H1 (cell line): ENCODE measurements at regions not wholly inside any gene's neighbourhood (a gene's known extent, or its start where the extent isn't known, plus 50 kb on each side); places are given as distances from the start of the nearest gene placed in this dataset.

ENCODE experiments used
- CTCF ChIA-PET: fragments of 300-600 bp; sonication (Branson Sonifier 250); formaldehyde crosslinking; loops from one replicate; lab custom pipeline; 2021; ENCODE audit not compliant: partially characterized antibody; lab: Charles Lee
- POLR2A ChIA-PET: fragments of 300-600 bp; sonication (Branson Sonifier 250); formaldehyde crosslinking; loops from one replicate; lab custom pipeline; 2021; ENCODE audit warnings: inconsistent platforms; ENCODE audit not compliant: partially characterized antibody; lab: Charles Lee
- DNase-seq, 2 experiments: peaks; one replicate each; pipeline versions ENCODE4 v3.0.0 to v3.0.0-alpha.2; 2010 to 2022; ENCODE audit warnings: low spot score in 2 of 2, low read depth in 1 of 2, mixed read lengths in 1 of 2
- FAIRE-seq: peaks from 2 replicates; lab custom pipeline; 2011; peaks lifted over from hg19 to GRCh38; lab: Jason Lieb, UNC
- H2AFZ ChIP-seq: 2 replicates; pipeline ENCODE4 v1.8.1; 2012; ENCODE audit warnings: low read length, inconsistent platforms
- H2AK5ac ChIP-seq: 2 replicates; pipeline ENCODE4 v1.6.1; 2013; ENCODE audit warnings: low read depth, low read length
- H2BK120ac ChIP-seq: replicated peaks from 2 replicates; pipeline ENCODE3; 2013; ENCODE audit warnings: low read depth, low read length, inconsistent platforms
- H2BK12ac ChIP-seq: 2 replicates; pipeline ENCODE4 v1.6.1; 2013; ENCODE audit warnings: low read depth, low read length
- H2BK15ac ChIP-seq: 2 replicates; pipeline ENCODE4 v1.6.1; 2013; ENCODE audit warnings: low read length
- H2BK20ac ChIP-seq: 2 replicates; pipeline ENCODE4 v1.6.1; 2013; ENCODE audit warnings: low read length
- H2BK5ac ChIP-seq: 2 replicates; pipeline ENCODE4 v1.6.1; 2013; ENCODE audit warnings: low read depth, low read length
- H3K14ac ChIP-seq: 2 replicates; pipeline ENCODE4 v1.6.1; 2013; ENCODE audit warnings: inconsistent platforms; ENCODE audit not compliant: insufficient read length
- H3K18ac ChIP-seq: 2 replicates; pipeline ENCODE4 v1.6.1; 2013; ENCODE audit warnings: low read length; ENCODE audit errors: extremely low read depth
- H3K23ac ChIP-seq: 2 replicates; pipeline ENCODE4 v1.6.1; 2013; ENCODE audit warnings: inconsistent platforms; ENCODE audit not compliant: insufficient read length
- H3K23me2 ChIP-seq: 2 replicates; pipeline ENCODE4 v1.6.1; 2013; ENCODE audit warnings: low read depth, low read length
- H3K27ac ChIP-seq: 2 replicates; pipeline ENCODE4 v1.6.1; 2011; ENCODE audit warnings: low read depth, low read length, inconsistent platforms
- H3K27me3 ChIP-seq, 4 experiments: replicated peaks in 1 of 4; 1 replicate in 1 of 4; 2 replicates in 3 of 4; pipeline versions ENCODE4 v1.6.1 to v1.8.1; 2011 to 2013; ENCODE audit warnings: low read length in 3 of 4, mild to moderate bottlenecking in 3 of 4, inconsistent platforms in 2 of 4, mixed read lengths in 2 of 4, moderate library complexity in 1 of 4; ENCODE audit not compliant: control insufficient read depth in 3 of 4, insufficient read depth in 3 of 4; ENCODE audit errors: extremely low read depth in 1 of 4
- H3K36me3 ChIP-seq, 4 experiments: 2 replicates each; pipeline versions ENCODE4 v1.6.1 to v1.8.1; 2011 to 2013; ENCODE audit warnings: mild to moderate bottlenecking in 4 of 4, low read length in 3 of 4, moderate library complexity in 2 of 4, control low read depth in 1 of 4, inconsistent platforms in 1 of 4; ENCODE audit not compliant: insufficient read depth in 4 of 4, control insufficient read depth in 2 of 4
- H3K4ac ChIP-seq: replicated peaks from 2 replicates; pipeline ENCODE3; 2013; ENCODE audit warnings: low read length, low read depth, mixed read lengths, inconsistent platforms; ENCODE audit not compliant: insufficient read length
- H3K4me1 ChIP-seq, 4 experiments: replicated peaks in 1 of 4; 1 replicate in 1 of 4; 2 replicates in 3 of 4; pipeline versions ENCODE4 v1.6.1 to v1.8.1; 2011 to 2013; ENCODE audit warnings: low read length in 3 of 4, inconsistent platforms in 2 of 4, mixed read lengths in 1 of 4; ENCODE audit not compliant: insufficient read depth in 4 of 4, control insufficient read depth in 3 of 4
- H3K4me2 ChIP-seq, 2 experiments: 2 replicates each; pipeline versions ENCODE4 v1.6.1 to v1.8.1; 2011 to 2013; ENCODE audit warnings: low read depth in 2 of 2, low read length in 2 of 2, control low read depth in 1 of 2, inconsistent platforms in 1 of 2, mild to moderate bottlenecking in 1 of 2; ENCODE audit not compliant: insufficient read depth in 1 of 2
- H3K4me3 ChIP-seq, 4 experiments: fragments of 200-600, 300-600 bp in 1 of 4; sonication (generic), shearing (Covaris generic), sonication (Bioruptor Twin) in 1 of 4; 2 replicates each; pipeline versions ENCODE4 v1.5.1 to v1.8.1; 2011 to 2016; ENCODE audit warnings: low read length in 4 of 4, low read depth in 3 of 4, control low read depth in 2 of 4, inconsistent platforms in 2 of 4, mild to moderate bottlenecking in 2 of 4, mixed read lengths in 1 of 4, moderate library complexity in 1 of 4; ENCODE audit not compliant: insufficient read depth in 2 of 4; ENCODE audit errors: extremely low read depth in 1 of 4
- H3K56ac ChIP-seq: replicated peaks from 2 replicates; pipeline ENCODE3; 2013; ENCODE audit warnings: low read depth, mild to moderate bottlenecking, mixed read lengths, low read length, inconsistent platforms; ENCODE audit not compliant: insufficient read length
- H3K79me1 ChIP-seq: 2 replicates; pipeline ENCODE4 v1.6.1; 2013; ENCODE audit warnings: low read depth, low read length, control low read depth
- H3K79me2 ChIP-seq, 2 experiments: 2 replicates each; pipeline versions ENCODE4 v1.6.1 to v1.8.1; 2012 to 2013; ENCODE audit warnings: low read length in 2 of 2, mild to moderate bottlenecking in 2 of 2, inconsistent platforms in 1 of 2; ENCODE audit not compliant: insufficient read depth in 2 of 2, control insufficient read depth in 1 of 2
- H3K9ac ChIP-seq, 4 experiments: replicated peaks in 1 of 4; 1 replicate in 1 of 4; 2 replicates in 3 of 4; pipeline versions ENCODE4 v1.6.1 to v1.8.1; 2011 to 2013; ENCODE audit warnings: low read depth in 3 of 4, low read length in 3 of 4, control low read depth in 2 of 4, mild to moderate bottlenecking in 2 of 4, moderate library complexity in 2 of 4, inconsistent platforms in 1 of 4; ENCODE audit errors: extremely low read depth in 1 of 4
- H3K9me3 ChIP-seq, 2 experiments: 2 replicates each; pipeline versions ENCODE4 v1.6.1 to v1.8.1; 2012 to 2013; ENCODE audit warnings: mild to moderate bottlenecking in 2 of 2, moderate library complexity in 2 of 2, control low read depth in 1 of 2, inconsistent platforms in 1 of 2, low read depth in 1 of 2, low read length in 1 of 2, mixed read lengths in 1 of 2; ENCODE audit not compliant: insufficient read depth in 2 of 2
- H4K20me1 ChIP-seq, 2 experiments: replicated peaks in 1 of 2; 2 replicates each; pipeline versions ENCODE3 to v1.8.1; 2011 to 2013; ENCODE audit warnings: inconsistent platforms in 2 of 2, low read length in 2 of 2, mild to moderate bottlenecking in 1 of 2; ENCODE audit not compliant: insufficient read depth in 2 of 2, control insufficient read depth in 1 of 2
- H4K5ac ChIP-seq: 2 replicates; pipeline ENCODE4 v1.6.1; 2013; ENCODE audit warnings: low read length, low read depth, mixed read lengths, inconsistent platforms; ENCODE audit not compliant: insufficient read length
- H4K8ac ChIP-seq: 2 replicates; pipeline ENCODE4 v1.8.0; 2013; ENCODE audit warnings: mild to moderate bottlenecking, moderate library complexity, low read length, inconsistent platforms; ENCODE audit not compliant: insufficient read depth; ENCODE audit errors: extremely low read depth
- H4K91ac ChIP-seq: replicated peaks from 2 replicates; pipeline ENCODE3; 2013; ENCODE audit warnings: low read length, mixed read lengths, inconsistent platforms; ENCODE audit not compliant: insufficient read length
- ATF2 ChIP-seq: IDR thresholded peaks from 2 replicates; pipeline ENCODE4 v1.6.1; 2012; ENCODE audit warnings: low read length, inconsistent platforms
- BCL11A ChIP-seq, 2 experiments: IDR thresholded peaks; one replicate each; pipeline ENCODE4 v1.6.1; 2011; ENCODE audit warnings: low read depth in 2 of 2, low read length in 2 of 2, mild to moderate bottlenecking in 2 of 2
- CTCF ChIP-seq, 3 experiments: IDR thresholded peaks; 1 replicate in 2 of 3; 2 replicates in 1 of 3; pipeline versions ENCODE4 v1.5.1 to v1.6.1; 2011; ENCODE audit warnings: low read length in 3 of 3, mild to moderate bottlenecking in 3 of 3, inconsistent platforms in 2 of 3, low read depth in 1 of 3, moderate library complexity in 1 of 3; ENCODE audit not compliant: insufficient read depth in 1 of 3; ENCODE audit errors: control extremely low read depth in 1 of 3
- GTF2F1 ChIP-seq: IDR thresholded peaks from 2 replicates; pipeline ENCODE4 v1.6.1; 2012; ENCODE audit warnings: low read depth, low read length, improper control_type of control experiment, borderline replicate concordance
- HDAC2 ChIP-seq, 2 experiments: fragments of 300-600 bp in 1 of 2; sonication (generic) in 1 of 2; IDR thresholded peaks; 2 replicates each; pipeline ENCODE4 v1.6.1; 2011 to 2012; ENCODE audit warnings: low read depth in 2 of 2, low read length in 2 of 2, mild to moderate bottlenecking in 2 of 2, moderate library complexity in 2 of 2, borderline replicate concordance in 1 of 2, inconsistent platforms in 1 of 2
- RAD21 ChIP-seq, 2 experiments: IDR thresholded peaks in 1 of 2; conservative IDR thresholded peaks in 1 of 2; 2 replicates each; pipeline ENCODE4 v1.6.1; 2011; ENCODE audit warnings: low read depth in 2 of 2, low read length in 2 of 2, improper control_type of control experiment in 1 of 2, inconsistent platforms in 1 of 2, mild to moderate bottlenecking in 1 of 2, moderate library complexity in 1 of 2
- RNF2 ChIP-seq: fragments of 200-900, 300-1000 bp; sonication (generic); IDR thresholded peaks from 2 replicates; pipeline ENCODE4 v1.7.1; 2016; ENCODE audit warnings: borderline replicate concordance, low read depth, mild to moderate bottlenecking, antibody characterized with exemption, low read length; ENCODE audit not compliant: poor library complexity, severe bottlenecking; ENCODE audit errors: missing control alignments
- SP2 ChIP-seq: IDR thresholded peaks from 2 replicates; pipeline ENCODE4 v1.6.1; 2012; ENCODE audit warnings: mild to moderate bottlenecking, low read length, inconsistent platforms
- TEAD4 ChIP-seq: IDR thresholded peaks from 2 replicates; pipeline ENCODE4 v1.6.1; 2012; ENCODE audit warnings: low read depth, low read length, inconsistent platforms, mixed read lengths
- WGBS, 2 experiments: shearing (Covaris generic) in 1 of 2; methylation state at CpG; one replicate each; pipeline versions ENCODE4 v1.1.6 to v1.1.7; 2013 to 2015; ENCODE audit warnings: low lambda C conversion rate in 2 of 2, mixed read lengths in 2 of 2, inconsistent platforms in 1 of 2, low coverage in 1 of 2, missing lambda C conversion rate in 1 of 2; ENCODE audit not compliant: insufficient replicate concordance in 2 of 2, insufficient coverage in 1 of 2, insufficient read length in 1 of 2; ENCODE audit errors: extremely low coverage in 1 of 2, missing lambda C conversion rate in 1 of 2; 5-methylcytosine and 5-hydroxymethylcytosine counted together

GRCh38 chr13:90806892-90807291 lies 540.6 kb upstream of the MIR17HG start:
- Histone ChIP-seq H3K14ac (peak overlapping the region; percentile 42), H4K8ac (no peak overlapping the region), H3K4ac (no peak overlapping the region), H2BK20ac (no peak overlapping the region), H2AFZ (no peak overlapping the region), H3K27me3 (no peaks in the 10 kb centered on the region), H3K18ac (no peak overlapping the region), H3K4me3 (no peak overlapping the region), H3K4me2 (no peak overlapping the region), H3K4me1 (no peaks in the 10 kb centered on the region), H4K5ac (no peak overlapping the region), H3K23ac (no peak overlapping the region), H3K9ac (no peak overlapping the region), H3K79me2 (no peaks in the 10 kb centered on the region), H2BK15ac (no peak overlapping the region), H2BK120ac (no peak overlapping the region), H3K27ac (no peak overlapping the region), H3K79me1 (no peaks in the 10 kb centered on the region), H3K9me3 (no peaks in the 10 kb centered on the region), H2AK5ac (no peak overlapping the region), H3K36me3 (no peaks in the 10 kb centered on the region), H4K91ac (no peak overlapping the region), H4K20me1 (no peaks in the 10 kb centered on the region), H3K56ac (no peak overlapping the region), H2BK5ac (no peak overlapping the region), H2BK12ac (no peak overlapping the region), H3K23me2 (no peaks in the 10 kb centered on the region)
- WGBS, 2 experiments = 95% methylated on average over 2 of the region's 2 CpGs; no CpG with 5 or more reads in 1 of the 2 experiments
- CTCF ChIA-PET = interaction anchor here (1.6 kb wide), 1 partner anchor 19 kb away, joined by 5 read pairs; no protein-coding TSS in a partner anchor
- FAIRE-seq (no peak), DNase-seq (no peak)
- POLR2A ChIA-PET = interaction anchor here (0.5 kb wide), 1 partner anchor 32 kb away, joined by 3 read pairs; no protein-coding TSS in a partner anchor
- no peak for TF ChIP-seq BCL11A (IDR thresholded peaks at IDR 0.05; ENCODE audit: low read depth in 2 of 2, low read length in 2 of 2)
- TF ChIP-seq HDAC2 (IDR thresholded peaks at IDR 0.05; ENCODE audit: borderline replicate concordance in 1 of 2, low read depth in 2 of 2, low read length in 2 of 2) = no peak
- no peak for TF ChIP-seq TEAD4
- TF ChIP-seq ATF2 = no peak
- TF ChIP-seq RNF2 = no peak
- TF ChIP-seq GTF2F1 = no peak
- TF ChIP-seq RAD21 (IDR thresholded peaks at IDR 0.05 in 1 of 2, conservative IDR thresholded peaks at IDR 0.05 in 1 of 2; ENCODE audit: low read depth in 2 of 2, low read length in 2 of 2) = no peak
- TF ChIP-seq SP2 = no peak
- TF ChIP-seq CTCF (IDR thresholded peaks at IDR 0.05; ENCODE audit: control extremely low read depth in 1 of 3, insufficient read depth in 1 of 3, low read depth in 1 of 3, low read length in 3 of 3) = no peak
